ENCODE measurements at regions not wholly inside any gene's neighbourhood (a gene's known extent, or its start where the extent isn't known, plus 50 kb on each side); places are given as distances from the start of the nearest gene placed in this dataset.
"Not testable (repeated sequence)": the region's sequence is repeated elsewhere in the genome, so short reads cannot be mapped to it uniquely, and the experiment has no call there.

- no peak for DNase-seq
Measured at GRCh38 chr1:218887141-218887925, 286.3 kb upstream of the LYPLAL1 start.

GRCh38 chr1:218890451-218890850 lies 283.2 kb upstream of the LYPLAL1 start:
- DNase-seq, result no peak

- DNase-seq, result no peak
Measured at GRCh38 chr1:218891577-218891976, 282.1 kb upstream of the LYPLAL1 start.

GRCh38 chr1:218895064-218895587 lies 278.6 kb upstream of the LYPLAL1 start:
- no peak for DNase-seq

GRCh38 chr1:218896202-218896601 lies 277.5 kb upstream of the LYPLAL1 start:
- DNase-seq, result no peak

- DNase-seq, result no peak
Measured at GRCh38 chr1:218898921-218899320, 274.8 kb upstream of the LYPLAL1 start.

GRCh38 chr1:218900615-218901014 lies 273.1 kb upstream of the LYPLAL1 start:
- DNase-seq, result no peak

- no peak for DNase-seq
Measured at GRCh38 chr1:218904416-218904815, 269.3 kb upstream of the LYPLAL1 start.

GRCh38 chr1:218916720-218917119 lies 257.0 kb upstream of the LYPLAL1 start:
- no peak for DNase-seq

GRCh38 chr1:218917656-218918055 lies 256.0 kb upstream of the LYPLAL1 start:
- no peak for DNase-seq

GRCh38 chr1:218925777-218926176 lies 247.9 kb upstream of the LYPLAL1 start:
- DNase-seq, result no peak

- DNase-seq, result no peak
Measured at GRCh38 chr1:218926631-218927030, 247.0 kb upstream of the LYPLAL1 start.

GRCh38 chr1:218930000-218930399 lies 243.7 kb upstream of the LYPLAL1 start:
- no peak for DNase-seq

- DNase-seq, result no peak
Measured at GRCh38 chr1:218930472-218931241, 243.0 kb upstream of the LYPLAL1 start.

- DNase-seq, result no peak
Measured at GRCh38 chr1:218931324-218931723, 242.4 kb upstream of the LYPLAL1 start.

GRCh38 chr1:218933513-218933912 lies 240.2 kb upstream of the LYPLAL1 start:
- DNase-seq, result no peak

- not testable (repeated sequence) for DNase-seq
Measured at GRCh38 chr1:218935408-218935807, 238.3 kb upstream of the LYPLAL1 start.

GRCh38 chr1:218938259-218938658 lies 235.4 kb upstream of the LYPLAL1 start:
- DNase-seq, result no peak

- no peak for DNase-seq
Measured at GRCh38 chr1:218939095-218939494, 234.6 kb upstream of the LYPLAL1 start.

GRCh38 chr1:218942431-218942830 lies 231.2 kb upstream of the LYPLAL1 start:
- no peak for DNase-seq

- DNase-seq, result no peak
Measured at GRCh38 chr1:218943371-218943770, 230.3 kb upstream of the LYPLAL1 start.

- DNase-seq, result no peak
Measured at GRCh38 chr1:218945050-218945449, 228.6 kb upstream of the LYPLAL1 start.

GRCh38 chr1:218946147-218946546 lies 227.5 kb upstream of the LYPLAL1 start:
- no peak for DNase-seq

- DNase-seq, result no peak
Measured at GRCh38 chr1:218948446-218948845, 225.2 kb upstream of the LYPLAL1 start.

Data from SIG-M5 (cell line).